HG03108 (cell line): ENCODE measurements at regions not wholly inside any gene's neighbourhood (a gene's known extent, or its start where the extent isn't known, plus 50 kb on each side); places are given as distances from the start of the nearest gene placed in this dataset.

Experiments used
- ATAC-seq: cut with Tn5 transposase; IDR thresholded peaks from one replicate; pipeline ENCODE4 v1.9.1; 2021; ENCODE audit warnings: moderate library complexity; ENCODE audit not compliant: unreplicated experiment

DNA sequence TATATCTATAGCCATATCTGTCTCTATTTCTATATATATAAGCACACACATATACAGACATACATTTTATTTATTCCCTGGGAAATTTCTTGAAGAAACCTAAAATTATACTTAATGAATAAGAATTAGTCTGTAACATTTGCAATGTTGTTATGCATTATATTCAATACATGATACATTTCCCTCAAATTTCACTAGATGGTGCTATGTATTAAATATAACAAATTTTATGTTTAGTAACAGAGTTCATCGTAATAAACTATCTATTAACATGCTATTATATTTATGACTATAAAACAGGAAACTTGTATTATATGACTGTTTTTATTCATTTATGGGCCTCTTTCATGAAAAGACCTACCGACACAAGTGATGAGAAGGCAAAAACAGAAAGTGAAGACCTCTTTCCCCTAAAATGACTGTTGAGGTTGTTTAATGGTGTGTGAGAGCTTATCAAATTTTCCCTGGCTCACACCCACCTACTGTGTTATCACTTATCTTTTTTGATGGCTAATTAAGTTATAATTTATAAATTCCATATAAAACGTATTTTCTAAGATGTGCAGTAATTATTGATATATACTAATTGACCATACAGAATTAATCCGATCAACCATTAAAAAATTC lies 881.9 kb downstream of the SLITRK6 start:
- no peak for ATAC-seq

DNA sequence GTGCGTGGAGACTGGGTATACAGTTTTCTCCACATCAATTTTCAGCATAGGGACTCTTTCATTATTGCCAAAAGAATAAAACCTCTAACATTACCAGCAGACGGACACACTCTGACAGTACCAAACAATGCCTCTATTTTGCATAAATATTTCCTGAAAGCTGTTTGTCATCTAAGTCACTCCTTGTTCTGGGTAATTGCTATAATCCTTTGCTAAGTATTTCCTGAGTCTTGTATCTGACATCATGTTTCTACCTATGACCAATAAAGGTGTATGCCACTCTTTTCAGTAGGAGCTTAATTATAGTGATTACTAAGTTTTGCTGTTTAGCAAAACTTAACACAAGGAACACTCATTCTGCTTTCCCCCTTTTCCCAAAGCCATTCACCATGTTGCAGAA lies 886.5 kb downstream of the SLITRK6 start:
- ATAC-seq = no peak

DNA sequence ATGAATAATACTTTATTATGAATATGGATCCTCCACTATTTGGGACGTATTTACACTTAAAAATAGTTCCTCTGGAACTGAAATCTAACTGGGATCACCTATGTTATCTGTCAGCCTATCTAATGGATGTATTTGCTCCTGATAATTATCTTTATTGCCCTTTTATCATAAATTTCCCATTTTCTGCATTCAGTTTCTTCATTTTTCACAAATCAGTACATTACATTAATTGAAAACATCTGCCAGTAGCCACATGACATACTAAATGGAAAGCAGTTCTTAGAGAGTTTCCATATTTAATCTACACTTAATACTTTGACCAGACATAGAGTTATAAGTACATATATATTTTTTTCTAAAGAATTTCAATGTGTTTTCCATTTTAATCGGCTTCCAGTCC lies 888.8 kb downstream of the SLITRK6 start:
- ATAC-seq = no peak

DNA sequence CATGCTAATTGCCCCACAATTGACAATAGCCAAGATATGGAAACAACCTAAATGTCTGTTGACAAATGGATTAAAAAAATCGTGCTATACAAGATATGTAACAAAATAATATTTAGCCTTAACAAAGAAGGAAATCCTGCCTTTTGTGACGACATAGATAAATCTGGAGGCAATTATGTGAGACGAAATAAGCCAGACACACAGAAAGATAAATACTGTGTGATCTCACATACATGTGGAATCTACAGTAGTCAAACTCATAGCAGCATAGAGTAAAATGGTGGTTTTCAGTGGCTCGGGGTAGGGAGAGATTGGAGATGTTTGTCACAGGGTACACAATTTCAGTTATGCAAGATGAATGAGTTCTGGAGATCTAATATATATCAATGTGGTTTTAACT lies 895.8 kb downstream of the SLITRK6 start:
- ATAC-seq = no peak

DNA sequence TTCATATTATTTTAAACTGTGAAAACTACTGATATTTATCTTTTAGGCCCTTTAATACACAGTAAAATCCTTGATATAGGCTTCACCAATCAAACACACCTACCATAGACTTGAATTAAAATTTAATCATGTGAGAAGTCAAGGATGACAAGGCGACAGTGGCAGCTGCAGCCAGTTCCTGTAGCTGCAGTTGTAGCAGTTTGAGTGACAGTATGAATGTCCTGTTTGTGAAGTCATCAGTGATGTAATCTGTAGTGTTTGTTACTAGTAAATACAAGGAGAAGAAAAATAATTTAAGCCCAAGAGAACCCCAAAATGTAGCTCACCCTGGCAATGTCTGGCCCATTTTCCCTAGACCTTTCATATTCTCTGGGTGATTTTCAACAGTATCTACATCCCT lies 897.0 kb downstream of the SLITRK6 start:
- no peak for ATAC-seq

DNA sequence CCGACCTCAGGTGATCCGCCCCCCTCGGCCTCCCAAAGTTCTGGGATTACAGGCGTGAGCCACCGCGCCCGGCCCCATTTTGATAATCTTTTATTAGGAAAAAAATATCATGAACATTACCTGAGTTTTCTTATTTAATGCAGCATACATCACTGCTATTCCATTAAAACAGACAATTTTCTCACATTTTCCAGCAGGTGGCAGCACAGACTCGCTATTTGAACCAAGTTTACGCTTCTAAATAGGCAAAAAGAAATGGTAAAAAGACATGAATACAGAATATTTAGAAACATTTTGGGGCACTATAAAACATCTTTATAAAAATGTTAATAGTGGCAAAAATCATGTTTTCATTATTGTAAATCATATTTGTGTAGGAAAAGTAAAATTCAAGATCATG lies 903.1 kb downstream of the SLITRK6 start:
- ATAC-seq = no peak

DNA sequence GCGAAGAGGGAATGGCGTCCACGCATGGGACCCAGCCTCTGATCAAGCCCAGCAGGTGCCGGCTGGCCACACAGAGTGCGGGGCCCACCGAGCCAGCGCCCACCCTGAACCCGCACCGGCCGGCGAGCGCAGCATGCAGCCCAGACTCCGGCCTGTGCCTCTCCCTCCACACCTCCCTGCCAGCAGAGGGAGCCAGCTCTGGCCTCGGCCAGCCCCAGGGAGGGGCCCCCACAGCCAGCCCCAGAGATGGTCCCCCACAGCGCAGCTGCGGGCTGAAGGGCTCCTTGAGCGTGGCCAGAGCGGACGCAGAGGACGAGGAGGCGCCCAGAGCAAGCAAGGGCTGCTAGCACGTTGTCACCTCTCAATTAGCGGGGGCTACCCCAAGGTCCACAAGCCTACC lies 904.5 kb downstream of the SLITRK6 start:
- no peak for ATAC-seq

DNA sequence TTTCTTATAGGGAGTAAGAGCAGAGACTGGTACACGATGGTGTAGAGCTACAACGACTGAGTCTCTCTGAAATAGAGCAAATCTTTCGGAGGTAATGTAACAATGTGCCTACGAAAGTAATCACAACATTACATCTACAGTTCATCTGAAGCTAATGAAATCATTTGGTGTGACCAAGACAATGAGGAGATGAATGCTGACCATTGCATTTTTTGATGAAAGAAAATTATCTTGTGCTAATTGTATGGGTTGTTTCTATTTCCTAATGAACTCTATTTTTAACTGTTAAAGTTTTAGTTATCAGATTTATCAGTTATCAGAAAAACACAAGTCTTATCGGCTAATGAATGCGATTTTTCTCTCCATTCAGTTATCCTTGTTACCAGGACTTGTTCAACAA lies 913.4 kb downstream of the SLITRK6 start:
- no peak for ATAC-seq

DNA sequence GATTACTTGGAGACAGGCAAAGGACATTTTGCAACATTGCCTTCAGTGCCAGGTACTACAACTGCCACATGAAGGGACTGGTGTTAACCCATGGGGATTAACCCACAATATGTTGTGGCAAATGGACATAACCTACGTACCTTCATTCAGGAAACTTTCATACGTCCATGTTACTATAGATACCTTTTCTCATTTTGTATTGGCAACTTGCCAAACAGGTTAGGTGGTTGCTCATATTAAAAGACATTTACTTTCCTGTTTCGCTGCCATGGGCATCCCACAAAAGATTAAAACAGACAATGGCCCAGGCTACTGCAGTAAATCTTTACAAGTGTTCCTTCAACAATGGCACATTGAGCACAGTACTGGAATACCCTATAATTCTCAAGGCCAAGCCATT lies 925.3 kb downstream of the SLITRK6 start:
- ATAC-seq = no peak

DNA sequence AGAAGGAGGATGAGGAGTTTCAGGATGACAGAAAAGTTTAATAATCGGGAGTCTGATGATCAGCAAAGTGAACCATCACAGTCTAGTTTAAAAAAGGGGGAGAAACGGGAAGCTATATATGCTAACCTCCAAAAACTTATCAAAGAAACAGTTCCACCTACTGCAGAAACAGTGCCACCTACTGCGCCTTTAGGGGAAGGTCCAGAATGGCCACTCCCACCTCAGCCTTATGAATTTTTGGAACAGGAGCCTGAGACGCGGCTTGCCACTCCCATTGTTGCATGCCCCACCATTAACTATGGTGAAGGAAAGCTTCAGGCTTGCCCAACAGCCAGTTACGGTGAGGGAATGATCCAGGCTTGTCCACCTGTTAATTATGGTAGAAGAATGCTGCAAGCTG lies 929.0 kb downstream of the SLITRK6 start:
- no peak for ATAC-seq

DNA sequence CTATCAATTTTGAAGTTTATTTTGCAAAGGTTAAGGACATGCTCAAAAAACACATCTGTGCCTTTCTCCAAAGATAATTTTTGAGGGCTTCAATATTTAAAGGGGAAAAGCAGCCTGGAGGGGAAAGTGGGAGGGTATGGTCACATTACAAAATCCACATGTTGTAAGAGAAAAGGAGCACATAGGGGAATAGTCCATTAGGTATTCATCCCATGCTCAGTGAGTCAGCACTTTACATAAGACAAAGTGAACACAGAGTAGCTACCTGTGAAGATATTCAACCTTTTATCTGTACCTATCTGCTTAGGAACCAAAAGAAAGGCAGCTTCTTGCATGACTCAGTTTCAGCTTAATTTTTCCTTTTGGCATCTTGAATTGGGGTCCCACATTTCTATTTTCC lies 932.0 kb downstream of the SLITRK6 start:
- no peak for ATAC-seq

DNA sequence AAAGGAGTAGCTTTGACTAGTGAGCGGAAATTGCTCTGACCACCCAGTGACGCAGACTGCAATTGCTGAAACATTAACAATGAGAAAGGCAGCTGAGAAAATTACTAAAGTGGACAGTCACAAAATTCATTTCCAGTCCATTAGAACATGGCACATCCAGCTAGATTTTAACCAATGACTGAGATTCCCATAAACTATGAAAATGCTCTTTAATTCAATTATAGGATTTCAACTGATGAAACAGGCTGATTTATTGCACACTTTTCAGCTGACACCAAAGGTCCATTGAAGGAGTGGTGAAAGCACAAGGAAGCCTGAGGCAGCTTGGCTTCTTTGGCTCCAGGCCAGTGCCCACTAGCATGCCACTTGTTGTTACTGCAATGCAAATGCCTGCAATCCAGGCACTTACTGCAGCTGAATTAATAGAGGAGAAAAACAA lies 933.4 kb downstream of the SLITRK6 start:
- ATAC-seq = no peak

DNA sequence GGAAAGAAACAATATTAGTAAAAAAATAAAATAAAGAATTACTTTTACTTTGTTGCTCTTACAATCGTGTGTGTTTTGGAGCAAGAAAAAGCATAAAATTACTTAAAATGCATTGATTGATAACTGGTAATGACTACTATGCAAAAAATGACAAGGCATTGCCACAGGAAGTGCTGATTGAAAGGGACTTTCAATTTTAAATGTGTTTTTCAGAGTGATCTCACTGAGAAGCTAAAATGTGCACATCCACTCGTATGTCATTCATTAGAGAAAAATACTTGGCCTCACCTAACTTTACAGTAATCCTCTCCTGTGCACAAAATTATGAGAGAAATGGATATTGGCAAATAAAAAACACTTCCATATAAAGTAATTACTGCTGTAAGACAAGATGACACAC lies 934.9 kb downstream of the SLITRK6 start:
- no peak for ATAC-seq

DNA sequence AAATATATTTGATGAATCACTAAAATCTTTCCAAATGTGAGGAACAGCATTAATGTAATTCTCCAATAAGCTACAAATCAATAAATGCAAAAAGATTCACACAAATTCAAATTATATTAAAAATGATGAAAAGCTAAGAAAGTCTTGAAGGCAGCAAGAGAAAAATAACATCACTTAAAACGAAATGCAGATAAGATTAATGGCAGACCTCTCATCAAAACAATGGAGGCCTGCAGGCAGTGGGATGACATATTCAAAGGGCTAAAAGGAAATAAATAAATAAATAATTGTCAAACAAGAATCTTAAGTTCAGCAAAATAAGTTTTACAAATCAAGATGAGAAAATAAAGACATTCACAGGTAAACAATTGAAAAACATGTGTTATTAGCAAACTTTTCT lies 952.1 kb downstream of the SLITRK6 start:
- ATAC-seq = no peak

DNA sequence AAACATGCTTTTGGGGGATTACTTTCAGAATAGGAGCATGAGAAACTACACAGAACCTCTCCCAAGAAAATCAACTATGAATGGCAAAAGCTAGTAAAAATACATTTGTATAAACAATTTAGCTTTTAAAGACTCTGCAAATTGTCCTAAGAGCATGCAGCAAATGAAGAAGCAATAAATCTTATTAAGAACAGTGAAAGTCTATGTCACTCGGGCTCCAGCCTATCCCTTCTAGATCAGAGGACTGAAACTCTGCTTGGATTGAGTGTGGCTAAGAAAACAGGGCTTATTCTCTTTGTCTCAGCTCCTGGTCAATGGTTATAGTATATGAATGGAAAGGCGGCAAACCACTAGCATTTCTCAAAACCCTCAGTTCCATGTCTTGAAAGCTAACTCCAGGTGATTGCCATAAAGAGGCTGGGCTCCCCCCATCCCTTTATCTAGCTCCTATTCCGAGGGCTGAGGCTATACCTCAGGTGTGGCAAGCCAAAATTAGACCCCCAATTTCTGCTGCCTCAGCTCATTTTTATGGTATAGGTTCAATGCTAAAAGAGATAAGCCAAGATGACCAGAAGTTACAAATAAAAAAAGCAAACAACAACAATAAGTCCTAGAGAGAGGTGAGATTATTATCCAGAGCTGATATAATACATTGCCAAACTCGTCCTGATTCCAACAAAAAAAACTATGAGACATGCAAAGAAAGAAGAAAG lies 953.2 kb downstream of the SLITRK6 start:
- no peak for ATAC-seq

DNA sequence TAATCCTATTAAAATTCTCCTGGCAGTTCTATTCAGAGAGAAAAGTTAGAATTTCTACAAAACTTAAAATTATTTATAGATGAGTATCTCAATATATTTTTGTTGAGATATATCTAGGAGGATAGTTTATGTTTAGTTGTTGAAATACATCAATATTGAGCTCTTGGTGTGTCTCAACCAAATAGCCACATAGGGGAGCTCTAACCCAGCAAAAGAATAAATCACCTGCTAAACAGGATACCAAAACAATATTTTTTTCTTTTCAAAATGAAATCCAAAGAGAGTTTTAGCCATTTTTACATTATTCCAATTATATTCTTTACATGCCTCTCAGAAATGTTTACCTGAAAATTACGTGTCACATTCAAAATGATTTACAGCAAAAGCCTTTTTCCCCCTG lies 954.7 kb downstream of the SLITRK6 start:
- ATAC-seq = no peak

DNA sequence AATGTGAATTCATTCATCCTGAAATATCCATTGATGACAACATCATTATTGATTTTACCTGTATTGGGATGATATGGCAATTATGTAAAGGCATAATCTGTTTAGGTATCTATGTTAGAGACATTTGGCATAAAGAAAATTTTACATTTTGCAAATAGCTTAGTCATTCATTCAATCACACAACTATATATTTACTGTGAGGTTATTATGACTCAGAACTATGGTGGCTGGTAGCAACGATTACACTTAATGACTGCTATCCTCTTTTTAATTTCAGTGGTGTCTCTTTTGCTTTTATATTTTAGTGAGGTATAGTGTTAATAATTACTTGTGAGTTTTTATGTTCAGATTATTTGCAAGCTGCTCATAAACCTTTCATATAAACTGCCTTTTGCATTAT lies 955.9 kb downstream of the SLITRK6 start:
- no peak for ATAC-seq

DNA sequence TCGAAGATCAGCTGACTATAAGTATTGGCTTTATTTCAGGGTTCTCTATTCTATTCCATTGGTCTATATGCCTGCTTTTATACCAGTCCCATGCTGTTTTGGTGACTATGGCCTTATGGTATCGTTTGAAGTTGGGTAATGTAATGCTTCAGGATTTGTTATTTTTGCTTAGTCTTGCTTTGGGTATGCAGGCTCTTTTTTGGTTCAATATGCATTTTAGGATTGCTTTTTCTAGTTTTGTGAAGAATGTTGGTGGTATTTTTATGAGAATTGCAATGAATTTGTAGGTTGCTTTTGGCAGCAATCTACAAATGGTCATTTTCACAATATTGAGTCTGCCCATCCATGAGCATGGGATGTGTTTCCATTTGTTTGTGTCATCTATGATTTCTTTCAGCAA lies 951.9 kb upstream of the SLITRK1 start:
- ATAC-seq = no peak

DNA sequence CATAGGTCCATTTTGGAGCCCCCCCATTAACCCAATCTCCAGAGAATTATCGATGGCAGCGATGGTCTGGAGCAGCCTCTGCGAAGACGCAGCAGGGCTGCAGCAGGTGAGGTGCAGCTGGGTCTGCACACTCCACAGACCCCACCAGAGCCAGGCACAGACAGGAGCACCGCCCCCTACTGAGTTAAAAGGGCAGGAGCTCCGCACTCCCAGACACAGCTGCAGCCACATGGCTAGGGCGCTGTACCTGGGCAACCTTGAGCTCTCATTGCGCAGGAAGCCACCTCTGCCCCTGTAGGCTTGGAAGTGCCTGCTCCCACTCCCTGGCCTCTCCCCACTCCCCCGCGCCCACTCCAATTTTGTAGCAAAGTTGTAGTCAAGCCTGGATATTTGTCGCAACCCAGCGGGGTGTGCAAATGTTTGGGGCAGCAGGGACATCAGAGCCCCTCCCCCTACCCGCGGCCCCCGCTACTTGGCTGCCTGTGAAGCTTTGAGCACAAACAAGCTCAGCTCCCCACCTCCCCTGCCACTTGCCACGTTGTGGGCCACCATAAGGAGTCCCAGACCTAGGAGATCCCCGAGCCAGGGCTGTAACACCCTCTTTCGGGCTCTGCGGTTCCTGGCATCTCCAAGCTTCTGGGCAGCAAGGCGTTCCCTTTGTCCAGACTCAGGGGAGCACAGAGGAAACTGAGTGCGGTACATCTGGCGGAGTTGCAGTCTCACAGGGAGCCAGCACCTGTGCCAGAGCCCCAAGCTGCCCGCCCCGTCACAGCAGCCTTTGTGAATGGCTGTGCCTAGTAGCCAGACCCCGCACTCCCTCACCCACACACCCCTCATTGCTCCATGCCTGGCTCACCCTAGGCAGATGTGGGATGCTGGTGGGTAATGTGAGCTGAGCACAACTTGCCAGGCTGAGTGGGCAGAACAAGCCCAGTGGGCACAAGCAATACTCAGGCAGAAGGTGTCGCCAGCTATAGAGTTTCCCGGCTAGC lies 949.7 kb upstream of the SLITRK1 start:
- no peak for ATAC-seq

DNA sequence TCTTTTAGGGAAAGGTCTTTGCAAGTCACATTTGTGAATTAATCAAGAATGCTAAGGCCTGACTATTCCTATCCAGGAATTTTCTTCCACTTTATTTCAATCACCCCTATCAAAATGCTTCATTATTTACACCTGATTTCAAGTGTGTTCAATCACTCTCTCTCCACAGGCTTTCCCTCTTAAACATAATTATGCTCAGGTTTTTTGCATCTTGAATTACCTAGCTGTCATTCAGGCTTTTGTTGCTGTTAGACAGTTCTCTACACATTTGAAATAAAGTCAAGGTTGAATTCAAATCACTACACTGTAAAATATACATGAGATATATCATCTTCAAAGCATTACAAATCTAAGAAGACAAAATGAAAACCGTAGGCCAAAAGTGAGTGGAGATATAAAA lies 941.3 kb upstream of the SLITRK1 start:
- ATAC-seq = no peak

DNA sequence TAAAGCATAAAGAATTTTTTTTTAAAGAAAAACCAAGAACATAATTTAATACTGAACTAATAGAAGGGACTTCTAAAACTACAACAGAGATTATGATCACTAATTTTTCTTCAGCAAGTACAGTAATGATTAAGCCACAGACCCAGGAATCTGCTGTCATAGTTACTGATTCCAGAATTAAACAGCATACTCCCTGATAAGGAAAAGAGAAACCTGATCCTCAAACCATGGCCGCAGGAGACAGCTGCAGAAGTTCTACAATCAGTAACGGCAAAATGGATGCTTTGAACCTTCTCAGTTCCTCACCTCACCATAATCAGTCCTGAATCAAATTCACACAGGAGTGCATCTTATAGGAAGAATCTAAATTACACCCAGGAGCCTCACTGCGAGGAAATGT lies 939.0 kb upstream of the SLITRK1 start:
- ATAC-seq = no peak
